ENCODE measurements at regions not wholly inside any gene's neighbourhood (a gene's known extent, or its start where the extent isn't known, plus 50 kb on each side); places are given as distances from the start of the nearest gene placed in this dataset.
A peak's percentile ranks its signal among the peaks of the same experiment; 100 is the strongest.

GRCh38 chr21:38712071-38712470 lies 93.7 kb upstream of the ETS2 start:
- peak; percentile 45 for DNase-seq

GRCh38 chr21:38712664-38713063 lies 93.1 kb upstream of the ETS2 start:
- no peak for DNase-seq

GRCh38 chr21:38714039-38714817 lies 91.5 kb upstream of the ETS2 start:
- no peak for DNase-seq

GRCh38 chr21:38714999-38715398 lies 90.7 kb upstream of the ETS2 start:
- no peak for DNase-seq

GRCh38 chr21:38716088-38716487 lies 89.6 kb upstream of the ETS2 start:
- no peak for DNase-seq

- no peak for DNase-seq
Measured at GRCh38 chr21:38716942-38717341, 88.8 kb upstream of the ETS2 start.

GRCh38 chr21:38718481-38718880 lies 87.2 kb upstream of the ETS2 start:
- no peak for DNase-seq

GRCh38 chr21:38720074-38720473 lies 85.7 kb upstream of the ETS2 start:
- no peak for DNase-seq

GRCh38 chr21:38721055-38721454 lies 84.7 kb upstream of the ETS2 start:
- no peak for DNase-seq

- DNase-seq: no peak
Measured at GRCh38 chr21:38721958-38722357, 83.8 kb upstream of the ETS2 start.

- DNase-seq: no peak
Measured at GRCh38 chr21:38725196-38726157, 80.3 kb upstream of the ETS2 start.

GRCh38 chr21:38726482-38726881 lies 79.2 kb upstream of the ETS2 start:
- DNase-seq: no peak

- DNase-seq: no peak
Measured at GRCh38 chr21:38729291-38729690, 76.4 kb upstream of the ETS2 start.

GRCh38 chr21:38729754-38730379 lies 75.9 kb upstream of the ETS2 start:
- DNase-seq: no peak

GRCh38 chr21:38733972-38734546 lies 71.7 kb upstream of the ETS2 start:
- peak; percentile 85 for DNase-seq

GRCh38 chr21:38734646-38735365 lies 70.9 kb upstream of the ETS2 start:
- peak; percentile 65 for DNase-seq

- DNase-seq: no peak
Measured at GRCh38 chr21:38735626-38736206, 70.0 kb upstream of the ETS2 start.

- DNase-seq: peak; percentile 15
Measured at GRCh38 chr21:38740090-38740489, 65.6 kb upstream of the ETS2 start.

GRCh38 chr21:38741092-38741949 lies 64.4 kb upstream of the ETS2 start:
- DNase-seq: no peak

- DNase-seq: no peak
Measured at GRCh38 chr21:38741950-38742256, 63.8 kb upstream of the ETS2 start.

GRCh38 chr21:38742580-38743260 lies 63.0 kb upstream of the ETS2 start:
- no peak for DNase-seq

All from RPMI8226 (cell line).